HG03097 (cell line): ENCODE measurements at regions not wholly inside any gene's neighbourhood (a gene's known extent, or its start where the extent isn't known, plus 50 kb on each side); places are given as distances from the start of the nearest gene placed in this dataset.

Experiments used
- ATAC-seq: cut with Tn5 transposase; IDR thresholded peaks from one replicate; pipeline ENCODE4 v1.9.1; 2021; ENCODE audit not compliant: unreplicated experiment, low FRiP score

DNA sequence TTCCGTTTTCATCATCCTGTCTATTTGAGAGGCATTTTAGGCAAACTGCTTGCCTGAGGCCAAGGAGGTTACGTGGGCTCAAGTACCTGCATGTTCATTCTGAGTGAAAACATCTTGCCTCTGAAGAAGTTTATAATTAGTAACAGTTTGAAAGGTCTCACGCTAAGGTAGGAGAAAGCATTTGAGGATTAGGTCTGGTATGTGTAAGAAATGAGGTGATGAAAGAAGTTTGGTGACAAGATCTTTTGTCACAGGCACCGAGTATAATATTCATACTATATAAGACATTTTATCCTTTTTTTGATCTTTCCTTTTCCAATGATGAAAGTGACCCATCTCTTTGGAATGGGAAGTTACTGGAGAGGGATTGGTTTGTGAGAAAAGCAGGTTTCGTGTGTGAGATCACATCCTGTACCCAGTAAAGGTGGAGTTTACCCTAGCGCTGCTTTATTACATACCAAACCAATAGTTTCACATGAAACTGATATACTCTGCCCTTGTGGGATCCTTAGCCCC is 98.7 kb upstream of the PDC start:
- ATAC-seq = no peak

DNA sequence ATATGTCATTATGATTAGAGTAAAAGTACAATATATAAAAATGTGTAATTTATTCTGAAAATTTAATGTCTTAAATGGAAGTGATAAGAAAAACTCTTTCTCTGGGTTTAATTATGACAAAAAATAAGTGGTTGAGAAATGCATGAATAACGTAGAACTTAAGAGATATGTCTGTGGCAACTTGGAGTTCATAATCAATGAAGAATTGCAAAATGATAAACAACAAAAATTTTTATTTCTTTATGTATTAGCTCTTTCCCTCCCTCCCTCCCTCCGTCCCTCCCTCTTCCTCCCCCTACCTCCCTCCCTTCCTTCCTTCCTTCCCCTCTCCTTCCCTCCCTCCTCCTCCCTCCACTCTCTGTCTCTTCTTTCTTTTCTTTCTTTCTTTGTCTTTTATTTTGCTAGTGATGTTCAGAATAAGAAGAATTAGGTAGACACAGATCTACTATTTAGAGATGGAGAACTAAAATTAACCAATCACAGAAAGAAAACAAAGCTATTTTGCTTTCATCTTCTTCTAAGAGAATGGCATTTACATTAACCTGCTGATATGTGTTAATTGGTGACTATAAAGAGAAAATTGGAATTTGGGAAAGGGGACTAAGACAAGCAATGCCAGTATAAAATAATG is 96.3 kb upstream of the PDC start:
- ATAC-seq = no peak

DNA sequence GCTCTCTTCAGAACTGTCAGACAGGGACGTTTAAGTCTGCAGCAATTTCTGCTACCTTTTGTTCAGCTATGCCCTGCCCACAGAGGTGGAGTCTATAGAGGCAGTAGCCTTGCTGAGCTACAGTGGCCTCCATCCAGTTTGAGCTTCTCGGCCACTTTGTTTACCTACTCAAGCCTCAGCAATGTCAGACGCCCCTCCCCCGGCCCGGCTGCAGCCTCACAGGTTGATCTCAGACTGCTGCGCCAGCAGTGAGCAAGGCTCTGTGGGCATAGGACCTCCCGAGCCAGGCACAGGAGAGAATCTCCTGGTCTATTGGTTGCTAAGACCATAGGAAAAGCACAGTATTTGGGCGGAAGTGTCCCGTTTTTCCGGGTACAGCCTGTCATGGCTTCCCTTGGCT is 89.9 kb upstream of the PDC start:
- no peak for ATAC-seq

DNA sequence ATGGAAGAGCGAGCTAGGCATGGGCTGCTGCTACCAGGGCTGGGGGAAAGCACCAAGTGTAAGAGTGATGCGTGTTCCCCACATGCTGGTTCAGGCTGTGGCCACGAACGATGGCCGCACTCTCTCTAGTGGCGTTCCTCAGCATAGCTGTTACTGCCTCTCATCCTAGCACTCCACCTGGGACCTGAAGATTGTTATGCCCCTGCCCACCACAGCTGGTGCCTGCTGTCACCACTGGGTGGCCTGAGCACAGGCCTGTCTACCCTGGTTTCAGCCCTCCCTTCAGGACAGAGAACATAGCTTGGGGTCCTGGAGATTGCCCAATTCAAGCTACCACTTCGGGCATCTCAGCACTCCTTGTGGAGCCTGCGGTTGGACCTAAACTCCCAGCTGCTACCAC is 80.1 kb upstream of the PDC start:
- no peak for ATAC-seq

DNA sequence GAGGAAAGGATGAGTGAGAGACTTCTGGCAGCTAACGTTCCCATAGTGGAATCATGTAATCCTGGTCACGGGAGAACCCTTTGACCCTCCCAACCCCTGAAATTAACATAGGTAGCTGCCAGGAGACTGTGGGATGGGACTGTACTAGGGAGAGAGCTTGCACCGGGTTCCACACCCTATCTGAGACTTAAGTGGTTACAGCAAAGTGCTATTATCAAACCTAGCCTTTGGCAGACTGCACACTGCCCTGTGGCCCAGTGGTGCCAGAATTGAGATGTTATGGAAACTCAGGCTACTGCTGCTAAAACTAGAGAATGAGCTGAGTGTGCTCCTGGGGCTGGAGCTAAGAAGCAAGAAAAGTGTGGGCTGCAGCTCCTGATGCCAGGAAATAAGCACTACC is 79.6 kb upstream of the PDC start:
- ATAC-seq = no peak

DNA sequence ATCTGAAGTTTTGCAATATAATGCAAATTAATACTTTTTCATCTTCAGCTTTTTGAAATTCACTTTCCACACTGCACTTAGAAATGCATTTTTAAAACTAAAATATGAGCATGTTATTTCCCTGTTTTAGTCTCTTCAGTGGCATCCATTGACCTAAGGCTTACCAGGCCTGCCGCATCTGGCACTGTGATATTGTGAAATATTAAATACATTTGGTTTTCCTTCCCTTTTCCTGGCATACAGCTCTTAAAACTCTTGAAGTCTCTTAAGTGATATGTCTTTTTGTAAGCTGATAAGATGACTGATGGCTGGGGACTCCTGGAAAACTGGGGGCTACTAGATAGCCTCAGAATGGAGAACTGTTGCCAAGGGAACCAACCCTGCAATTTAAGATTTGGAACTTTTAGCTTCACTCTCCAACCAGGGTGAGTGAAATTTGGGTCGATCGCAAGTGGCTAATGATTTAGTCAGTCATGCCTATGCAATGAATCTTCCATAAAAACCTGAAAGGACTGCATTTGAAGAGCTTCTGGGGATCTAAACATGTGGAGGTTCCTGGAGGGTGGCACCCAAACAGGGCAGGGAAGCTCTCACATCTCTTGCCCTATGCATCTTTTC is 75.5 kb upstream of the PDC start:
- ATAC-seq = no peak

DNA sequence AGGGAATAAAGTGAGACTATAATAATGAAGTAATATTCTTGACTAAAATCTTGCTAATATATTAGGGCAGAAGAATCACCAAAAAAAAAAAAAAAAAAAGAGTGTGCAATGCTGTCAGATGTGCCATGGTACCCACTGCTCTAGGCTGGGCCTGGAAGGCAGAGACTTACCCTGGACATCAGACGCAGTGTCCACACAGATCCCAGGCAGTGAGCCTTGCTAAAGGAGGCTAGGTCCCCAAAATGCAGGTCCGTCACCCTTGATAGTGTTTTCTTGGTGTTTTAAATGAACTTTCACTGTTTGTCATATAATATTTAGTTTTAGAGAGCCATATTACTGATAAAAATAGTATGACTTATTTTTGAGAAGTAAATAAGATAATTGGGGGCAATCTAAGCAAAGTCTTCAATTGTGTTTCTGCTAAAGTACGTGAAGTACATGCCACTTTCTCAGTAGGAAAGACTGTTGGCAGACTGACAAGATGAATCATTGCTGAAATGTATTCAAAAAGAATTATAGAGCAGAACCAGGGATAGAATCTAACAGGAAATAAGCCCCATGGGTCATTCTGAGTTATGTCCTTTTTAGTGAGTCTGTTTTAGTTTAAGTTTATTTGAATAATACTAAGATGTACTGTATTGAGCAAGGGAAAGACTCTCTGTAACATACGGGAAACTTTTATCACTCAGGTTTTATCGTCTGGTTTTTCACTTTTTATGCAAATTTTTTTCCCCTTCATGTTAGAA is 74.6 kb upstream of the PDC start:
- ATAC-seq = no peak

DNA sequence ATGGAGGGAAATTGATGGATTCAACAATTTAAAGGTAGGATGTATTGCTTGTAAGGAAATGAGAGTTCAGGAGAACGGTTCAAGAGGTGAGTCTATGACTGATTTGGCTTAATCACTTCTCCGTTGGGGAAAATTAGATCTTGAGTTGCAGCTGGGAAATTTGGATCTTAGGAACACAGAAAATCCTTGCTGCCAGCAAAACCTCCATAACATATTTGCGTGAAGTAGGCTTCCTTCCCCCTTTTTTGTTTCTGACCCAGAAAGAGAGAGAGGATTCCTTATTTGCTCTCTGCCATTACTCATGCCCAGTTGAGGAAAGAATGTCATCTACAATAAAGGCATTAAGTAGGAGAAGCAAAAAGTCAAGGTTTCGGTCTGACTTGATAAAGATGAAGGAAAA is 73.5 kb upstream of the PDC start:
- no peak for ATAC-seq

DNA sequence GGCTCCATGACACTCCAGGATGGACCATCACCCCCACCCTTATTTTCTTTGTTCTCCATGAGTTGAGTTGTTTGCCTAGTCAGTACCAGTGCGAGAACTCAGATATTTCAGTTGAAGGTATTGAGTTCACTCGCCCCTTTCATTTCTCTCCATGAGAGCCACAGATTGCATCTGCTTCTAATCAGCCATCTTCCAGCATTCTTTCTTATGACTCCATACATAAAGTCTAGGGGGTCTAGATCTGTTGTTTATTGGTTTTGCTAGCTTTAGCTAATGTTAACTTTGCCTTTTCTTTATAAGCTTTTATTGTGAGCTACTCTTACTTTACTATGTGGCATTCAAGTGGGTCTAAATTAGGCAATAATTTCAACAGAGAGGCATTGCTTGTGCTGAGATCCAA is 71.6 kb upstream of the PDC start:
- no peak for ATAC-seq

DNA sequence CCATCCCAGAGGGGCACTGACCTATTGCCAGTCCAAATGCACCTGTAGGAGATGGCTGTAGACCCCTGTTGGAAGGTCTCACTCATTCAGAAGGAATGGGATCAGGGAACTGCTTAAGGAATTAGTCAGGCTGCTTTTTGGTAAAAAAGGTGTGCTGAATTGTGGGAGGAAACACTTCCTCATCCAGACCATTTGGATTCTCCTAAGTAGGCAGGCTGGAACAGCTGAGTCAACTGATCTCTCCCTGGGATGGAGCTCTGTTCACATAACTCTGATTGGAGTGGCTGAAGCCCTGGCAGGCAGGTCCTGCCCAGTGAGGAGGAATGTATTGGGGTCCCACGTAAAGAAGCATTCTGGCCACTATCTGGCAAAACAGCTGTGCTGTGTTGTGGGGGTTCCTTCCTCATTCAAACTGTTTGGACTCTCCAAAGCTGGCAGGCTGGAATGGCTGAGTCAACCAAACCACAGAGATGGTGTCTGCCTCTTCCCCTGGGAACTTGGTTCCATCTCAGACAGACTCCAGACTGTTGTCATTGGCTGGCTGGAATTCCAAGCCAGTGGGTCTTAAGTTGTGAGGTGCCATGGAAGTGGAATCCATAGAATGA is 70.7 kb upstream of the PDC start:
- ATAC-seq = no peak

DNA sequence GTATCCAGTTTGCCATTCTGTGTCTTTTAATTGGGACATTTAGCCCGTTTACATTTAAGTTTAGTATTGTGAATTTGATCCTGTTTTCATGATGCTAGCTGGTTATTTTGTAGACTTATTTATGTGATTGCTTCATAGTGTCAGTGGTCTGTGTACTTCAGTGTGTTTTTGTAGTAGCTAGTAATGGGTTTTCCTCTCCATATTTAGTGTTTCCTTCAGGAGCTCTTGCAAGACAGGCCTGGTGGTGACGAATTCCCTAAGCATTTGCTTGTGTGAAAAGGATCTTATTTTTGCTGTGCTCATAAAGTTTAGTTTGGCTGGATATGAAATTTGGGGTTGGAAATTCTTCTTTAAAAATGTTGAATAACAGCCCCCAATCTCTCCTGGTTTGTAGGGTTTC is 69.2 kb upstream of the PDC start:
- ATAC-seq = no peak

DNA sequence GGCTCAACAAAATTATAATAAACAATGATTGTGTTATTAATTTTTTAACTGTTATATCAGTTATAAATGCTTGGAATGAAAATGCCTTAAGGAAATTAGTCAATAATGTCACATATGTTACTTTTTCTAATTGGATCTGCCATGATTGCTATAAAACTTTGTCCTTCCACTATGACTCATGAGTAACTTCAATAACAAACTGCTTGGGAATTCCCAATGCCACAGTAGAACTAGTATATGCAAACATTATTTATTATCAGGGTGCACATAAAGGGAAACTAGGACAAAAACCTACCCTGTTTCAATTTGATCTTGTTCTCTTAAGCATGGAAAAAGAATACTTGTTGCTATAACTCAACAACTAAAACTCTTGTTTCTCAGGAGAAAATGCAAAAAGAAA is 59.1 kb upstream of the PDC start:
- ATAC-seq = no peak

DNA sequence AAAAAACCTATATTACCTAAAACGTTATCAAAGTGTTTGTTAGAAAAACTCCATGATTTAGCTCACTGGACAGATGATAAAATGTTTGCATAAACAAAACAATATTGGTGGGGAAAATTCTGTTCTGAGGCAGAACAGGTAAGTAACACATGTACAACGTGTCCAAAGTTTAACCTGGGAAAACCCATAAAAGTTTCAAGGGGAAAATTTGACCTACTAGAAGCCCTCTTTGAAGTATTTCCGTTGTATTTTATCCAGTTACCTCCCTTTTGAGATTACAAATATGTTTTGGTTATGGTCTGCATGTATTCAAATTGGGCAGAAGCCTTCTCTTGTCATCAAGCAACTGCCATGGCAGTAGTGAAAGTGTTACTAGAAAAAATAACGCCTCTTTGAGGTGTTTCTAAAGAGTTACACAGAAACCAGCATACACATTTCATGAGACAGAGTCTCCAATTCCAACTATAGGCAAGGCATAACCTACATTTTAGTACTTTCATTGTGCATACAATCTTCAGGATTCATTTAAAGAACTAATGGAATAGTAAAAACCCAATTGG is 58.0 kb upstream of the PDC start:
- ATAC-seq = no peak

DNA sequence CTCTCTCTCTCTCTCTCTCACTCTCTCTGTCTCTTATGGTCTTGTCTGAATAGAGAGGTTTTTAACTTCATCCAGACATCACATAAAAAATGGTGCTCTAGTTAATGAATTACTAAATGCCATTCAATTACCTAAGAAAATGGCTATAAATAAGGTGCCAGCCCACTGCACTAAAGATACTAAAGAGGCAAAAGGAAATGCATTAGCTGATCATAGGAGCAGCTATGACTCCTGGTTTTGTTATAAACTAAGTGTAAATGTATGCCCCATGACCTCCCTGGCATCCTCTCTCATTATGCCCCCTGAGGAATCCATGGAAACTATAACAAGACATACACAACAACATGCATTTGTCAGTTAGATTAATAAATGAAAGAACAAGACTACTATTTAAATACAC is 57.5 kb upstream of the PDC start:
- ATAC-seq = no peak

DNA sequence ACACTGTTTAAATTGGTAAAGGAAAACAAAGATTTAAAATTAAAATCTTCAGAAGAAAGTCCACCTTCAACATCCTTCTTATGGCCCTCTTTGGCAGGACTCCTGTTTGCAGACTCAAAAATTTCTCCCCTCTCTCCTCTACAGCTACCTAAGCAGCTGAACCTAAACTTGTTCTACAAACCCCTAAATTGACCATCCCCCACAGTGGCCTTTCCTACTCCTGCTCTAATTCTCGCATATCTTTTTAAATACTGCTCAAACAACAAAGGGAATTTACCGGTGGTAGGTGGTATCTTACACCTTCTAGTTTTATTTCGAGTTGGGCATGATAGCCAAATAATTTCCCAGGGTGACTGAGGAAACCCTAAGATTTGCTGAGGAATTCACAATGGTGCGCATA is 53.5 kb upstream of the PDC start:
- ATAC-seq = no peak

DNA sequence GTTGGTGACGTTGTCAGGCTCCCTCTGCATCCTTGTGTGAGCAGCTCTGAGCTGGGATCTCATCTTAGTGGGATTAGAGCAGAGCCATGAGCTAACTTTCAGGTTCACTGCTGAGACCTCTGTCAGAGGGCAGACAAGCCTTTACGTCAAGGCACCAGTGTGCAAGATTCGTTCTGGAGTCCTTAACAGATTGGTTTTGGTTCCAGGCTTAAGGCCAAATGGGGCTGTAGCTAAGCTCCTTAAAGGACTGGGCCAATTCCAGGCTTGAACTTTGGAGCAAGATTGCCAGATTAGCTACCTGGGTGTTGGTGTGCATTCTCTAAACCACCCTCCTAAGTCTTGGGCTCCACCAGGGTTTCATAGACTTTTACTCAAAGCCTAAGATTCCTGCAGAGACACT is 52.6 kb upstream of the PDC start:
- no peak for ATAC-seq

DNA sequence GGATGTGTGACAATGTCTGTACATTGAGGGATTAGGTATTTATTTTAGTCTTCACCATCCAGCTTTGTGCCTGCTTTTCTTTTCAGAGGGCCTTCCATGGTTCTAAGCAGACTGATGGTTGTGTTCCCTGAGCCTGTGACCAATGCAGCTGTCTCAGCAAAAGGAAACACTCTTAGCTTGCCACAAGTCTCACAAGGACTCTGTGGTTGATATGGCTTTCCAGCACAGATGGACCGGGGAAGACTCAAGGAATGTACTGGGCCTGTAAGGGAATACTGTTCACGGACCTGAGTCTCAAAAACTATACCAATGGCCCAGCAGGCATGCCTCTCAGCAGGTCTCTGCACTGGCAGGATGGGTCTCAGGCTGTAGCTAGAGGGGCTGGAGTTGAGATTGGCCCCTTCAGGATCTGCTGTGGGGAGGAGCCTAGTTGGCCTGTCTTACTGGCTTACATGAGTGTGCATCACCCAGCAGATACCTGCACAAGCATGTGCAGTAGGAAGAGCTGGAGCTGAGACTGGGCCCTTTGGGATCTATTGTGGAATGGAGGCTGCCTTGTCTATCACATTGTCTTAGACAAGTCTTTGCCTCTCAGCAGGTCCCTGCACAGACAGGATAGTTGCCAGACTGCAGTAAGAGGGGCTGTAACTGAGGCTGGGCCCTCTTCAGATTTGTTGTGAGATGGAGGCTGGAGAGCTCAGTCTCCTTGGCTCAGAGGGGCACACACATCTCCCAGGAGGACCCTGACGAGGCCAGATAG is 52.0 kb upstream of the PDC start:
- ATAC-seq = no peak

DNA sequence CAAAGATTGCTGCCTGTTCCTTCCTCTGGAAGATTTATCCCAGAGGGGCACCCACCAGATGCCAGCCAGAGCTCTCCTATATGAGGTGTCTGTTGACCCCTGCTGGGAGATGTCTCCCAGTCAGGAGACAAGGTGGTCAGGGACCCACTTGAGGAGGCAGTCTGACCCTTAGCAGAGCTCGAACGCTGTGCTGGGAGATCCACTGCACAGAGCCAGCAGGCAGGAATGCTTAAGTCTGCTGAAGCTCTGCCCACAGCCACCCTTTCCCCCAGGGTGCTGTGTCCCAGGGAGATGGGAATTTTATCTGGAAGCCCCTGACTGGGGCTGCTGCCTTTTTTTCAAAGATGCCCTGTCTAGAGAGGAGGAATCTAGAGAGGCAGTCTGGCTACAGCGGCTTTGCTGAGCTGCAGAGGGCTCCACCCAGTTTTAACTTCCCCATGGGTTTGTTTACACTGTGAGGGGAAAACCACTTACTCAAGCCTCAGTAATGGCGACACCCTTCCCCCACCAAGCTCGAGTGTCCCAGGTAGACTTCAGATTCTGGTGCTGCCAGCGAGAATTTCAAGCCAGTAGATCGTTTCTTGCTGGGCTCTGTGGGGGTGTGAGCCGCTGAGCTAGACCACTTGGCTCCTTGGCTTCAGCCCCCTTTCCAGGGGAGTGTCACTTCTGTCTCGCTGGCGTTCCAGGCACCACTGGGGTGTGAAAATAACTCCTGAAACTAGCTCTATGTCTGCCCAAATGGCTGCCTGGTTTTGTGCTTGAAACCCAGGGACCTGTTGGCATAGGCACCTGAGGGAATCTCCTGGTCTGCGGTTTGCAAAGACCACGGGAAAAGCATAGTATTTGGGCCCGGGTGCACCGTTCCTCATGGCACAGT is 51.1 kb upstream of the PDC start:
- ATAC-seq = no peak
